ENCODE measurements at regions not wholly inside any gene's neighbourhood (a gene's known extent, or its start where the extent isn't known, plus 50 kb on each side); places are given as distances from the start of the nearest gene placed in this dataset.

DNA sequence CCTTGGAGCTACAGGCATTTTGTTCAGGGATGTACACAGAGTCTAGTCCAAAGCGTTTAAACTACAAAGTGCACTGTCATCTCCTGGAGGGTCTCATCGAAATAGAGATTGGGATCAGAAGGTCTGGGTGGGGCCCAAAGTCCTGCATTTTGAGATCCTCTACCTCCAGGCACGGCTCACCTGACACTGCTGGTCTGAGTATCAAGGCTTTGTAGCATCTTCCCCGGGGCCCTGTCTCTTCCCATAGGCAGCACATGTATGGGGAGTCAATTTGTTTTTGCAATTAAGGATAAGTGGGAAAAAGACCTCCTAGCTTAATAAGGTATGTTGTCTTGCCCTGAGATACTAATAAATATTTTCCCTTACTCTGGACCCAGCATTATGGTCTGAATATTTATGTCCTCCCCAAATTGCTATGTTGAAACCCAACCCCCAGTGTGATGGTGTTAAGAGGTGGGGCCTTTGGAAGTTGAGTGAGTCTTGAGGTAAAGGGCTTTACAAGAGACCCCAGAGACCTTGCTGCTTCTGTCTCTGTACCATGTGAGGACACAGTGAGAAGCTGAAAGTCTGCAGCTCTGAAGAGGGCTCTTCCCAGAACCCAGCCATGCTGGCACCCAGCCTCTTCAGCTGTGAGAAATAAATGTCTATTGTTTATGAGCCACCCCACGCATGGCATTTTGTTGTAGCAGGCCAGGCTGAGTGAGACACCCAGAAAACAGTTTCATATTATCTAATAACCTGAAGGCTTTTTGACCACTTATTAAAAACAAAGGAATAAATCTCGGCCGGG lies 258.7 kb upstream of the HS6ST1 start:
- H3K4me2 ChIP-seq = no peak overlapping the region
- intact Hi-C loops (cut with micrococcal nuclease; ENCODE audit: unreplicated experiment) = no loop called here
- H3K4me1 ChIP-seq (replicated peaks; ENCODE audit: insufficient read depth) = peaks cover 4% of the 10 kb centered on the region; the same call in 1 of the 2 replicates
- H3K79me2 ChIP-seq (ENCODE audit: low read depth) = no peaks in the 10 kb centered on the region
- no peaks in the 10 kb centered on the region for H3K9me2 ChIP-seq (ENCODE audit: insufficient read depth)
- no peak overlapping the region for H3K27ac ChIP-seq
- CTCF ChIA-PET = no interaction called here
- no peak for DNase-seq
- H3K9me3 ChIP-seq (ENCODE audit: insufficient read depth, low read depth) = no peaks in the 10 kb centered on the region
- H4K20me1 ChIP-seq (ENCODE audit: insufficient read depth) = no peaks in the 10 kb centered on the region
- TF ChIP-seq EZH2 (IDR thresholded peaks at IDR 0.05; ENCODE audit: low read depth) = no peak
- TF ChIP-seq, protein P1, sequence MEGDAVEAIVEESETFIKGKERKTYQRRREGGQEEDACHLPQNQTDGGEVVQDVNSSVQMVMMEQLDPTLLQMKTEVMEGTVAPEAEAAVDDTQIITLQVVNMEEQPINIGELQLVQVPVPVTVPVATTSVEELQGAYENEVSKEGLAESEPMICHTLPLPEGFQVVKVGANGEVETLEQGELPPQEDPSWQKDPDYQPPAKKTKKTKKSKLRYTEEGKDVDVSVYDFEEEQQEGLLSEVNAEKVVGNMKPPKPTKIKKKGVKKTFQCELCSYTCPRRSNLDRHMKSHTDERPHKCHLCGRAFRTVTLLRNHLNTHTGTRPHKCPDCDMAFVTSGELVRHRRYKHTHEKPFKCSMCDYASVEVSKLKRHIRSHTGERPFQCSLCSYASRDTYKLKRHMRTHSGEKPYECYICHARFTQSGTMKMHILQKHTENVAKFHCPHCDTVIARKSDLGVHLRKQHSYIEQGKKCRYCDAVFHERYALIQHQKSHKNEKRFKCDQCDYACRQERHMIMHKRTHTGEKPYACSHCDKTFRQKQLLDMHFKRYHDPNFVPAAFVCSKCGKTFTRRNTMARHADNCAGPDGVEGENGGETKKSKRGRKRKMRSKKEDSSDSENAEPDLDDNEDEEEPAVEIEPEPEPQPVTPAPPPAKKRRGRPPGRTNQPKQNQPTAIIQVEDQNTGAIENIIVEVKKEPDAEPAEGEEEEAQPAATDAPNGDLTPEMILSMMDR (conservative IDR thresholded peaks at IDR 0.05) = no peak
- POLR2A ChIA-PET (ENCODE audit: unreplicated experiment) = no interaction called here
- no TSS peak for BruUV-seq (replicated peaks)
- peaks cover 5% of the 10 kb centered on the region; the same call in 1 of the 2 replicates for H3K27me3 ChIP-seq (ENCODE audit: insufficient read depth, low read depth)
- no peak overlapping the region for H2AFZ ChIP-seq
- H3F3A ChIP-seq (ENCODE audit: insufficient read depth, low read depth) = no peaks in the 10 kb centered on the region
- no peaks in the 10 kb centered on the region for H3K36me3 ChIP-seq (ENCODE audit: low read depth)
- no peak overlapping the region for H3K4me3 ChIP-seq

DNA sequence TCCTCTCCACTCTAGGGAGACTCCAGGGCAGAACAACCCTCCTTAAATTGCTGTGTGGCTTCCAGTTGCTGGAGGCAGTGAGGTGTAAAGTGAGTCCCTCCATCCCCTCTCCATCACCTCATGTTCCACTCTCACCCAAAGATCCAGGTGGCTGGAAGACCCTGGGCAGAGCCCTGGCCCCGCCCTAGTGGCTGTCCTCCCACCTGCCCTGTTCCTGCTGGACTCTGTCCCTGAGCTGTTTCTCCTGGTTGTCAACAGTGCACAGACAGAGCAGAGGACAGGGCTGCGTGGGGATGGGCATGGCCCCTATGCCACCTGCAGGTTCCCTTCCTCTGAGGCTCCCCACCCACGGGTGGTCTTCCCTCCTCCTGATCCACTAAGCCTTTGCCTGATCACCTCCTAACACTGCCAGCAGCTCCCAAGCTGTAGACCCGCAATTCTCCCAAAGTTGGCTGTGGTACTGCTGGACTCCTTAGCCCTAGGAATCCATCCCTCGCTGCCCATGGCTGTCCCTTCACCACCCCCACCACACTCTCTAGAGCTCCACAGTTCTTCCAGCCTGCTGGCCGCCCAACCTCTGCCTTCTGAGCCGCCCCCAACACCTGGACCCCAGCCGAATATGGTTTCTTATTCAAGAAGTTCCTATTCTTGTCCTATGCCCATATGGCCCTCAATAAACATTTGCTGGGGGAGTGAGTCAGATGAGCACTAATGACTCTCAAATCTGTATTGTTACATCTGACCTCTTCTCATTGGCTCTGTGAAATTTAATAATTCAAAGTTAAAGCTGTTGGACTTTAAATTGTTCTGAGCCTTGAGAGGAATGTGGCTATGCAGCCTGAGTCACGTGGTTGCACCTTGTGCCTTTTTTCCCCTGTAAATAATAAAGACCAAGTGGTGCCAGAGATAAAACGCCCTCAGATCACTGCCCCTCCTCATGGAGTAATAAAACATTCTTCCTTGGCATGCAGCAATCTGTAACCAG lies 260.0 kb upstream of the HS6ST1 start:
- no peak overlapping the region for H3K4me2 ChIP-seq
- ChIA-PET CTCF (no interaction called here), POLR2A (ENCODE audit: unreplicated experiment) (interaction anchor here (0.7 kb wide), 1 partner anchor 389 kb away, joined by 5 read pairs; no protein-coding TSS in a partner anchor)
- H3K9me2 ChIP-seq (ENCODE audit: insufficient read depth) = no peaks in the 10 kb centered on the region
- no peaks in the 10 kb centered on the region for H4K20me1 ChIP-seq (ENCODE audit: insufficient read depth)
- H3K4me1 ChIP-seq (replicated peaks; ENCODE audit: insufficient read depth) = peaks cover 4% of the 10 kb centered on the region; the same call in 1 of the 2 replicates
- H3K9me3 ChIP-seq (ENCODE audit: insufficient read depth, low read depth) = no peaks in the 10 kb centered on the region
- no peak overlapping the region for H3K4me3 ChIP-seq
- TF ChIP-seq, protein P1 (conservative IDR thresholded peaks at IDR 0.05) = no peak
- TF ChIP-seq EZH2 (IDR thresholded peaks at IDR 0.05; ENCODE audit: low read depth) = no peak
- DNase-seq = no peak
- BruUV-seq (replicated peaks) = no TSS peak
- no peak overlapping the region for H3K27ac ChIP-seq
- H2AFZ ChIP-seq = no peak overlapping the region
- no peaks in the 10 kb centered on the region for H3F3A ChIP-seq (ENCODE audit: insufficient read depth, low read depth)
- H3K36me3 ChIP-seq (ENCODE audit: low read depth) = no peaks in the 10 kb centered on the region
- intact Hi-C loops (cut with micrococcal nuclease; ENCODE audit: unreplicated experiment) = no loop called here
- H3K79me2 ChIP-seq (ENCODE audit: low read depth) = no peaks in the 10 kb centered on the region
- 0 out of 2 replicates have a peak, but pooled peaks cover 5% of the 10 kb centered on the region for H3K27me3 ChIP-seq (ENCODE audit: insufficient read depth, low read depth)

DNA sequence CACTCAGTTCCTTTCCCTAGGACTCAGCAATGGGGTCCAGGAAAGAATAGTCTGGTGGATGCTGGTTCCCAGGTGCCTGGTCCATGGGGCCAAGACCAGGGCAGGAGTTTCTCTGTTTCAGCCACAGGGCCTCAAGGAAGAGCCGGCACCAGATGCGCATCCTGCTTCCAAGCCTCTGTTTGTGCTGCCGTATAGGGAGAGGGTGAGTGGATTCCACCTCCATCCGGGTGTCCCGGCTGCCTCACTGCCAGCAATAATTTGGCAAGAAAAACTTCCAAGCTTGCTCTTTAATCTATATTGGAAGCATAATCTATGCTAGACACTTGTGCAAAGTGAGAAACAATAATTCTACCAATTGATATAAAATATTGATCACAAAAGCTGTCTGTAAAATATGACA lies 261.2 kb upstream of the HS6ST1 start:
- Histone ChIP-seq H3K27ac (no peak overlapping the region), H3K4me3 (no peak overlapping the region), H3K79me2 (ENCODE audit: low read depth) (no peaks in the 10 kb centered on the region), H3K36me3 (ENCODE audit: low read depth) (no peaks in the 10 kb centered on the region), H4K20me1 (ENCODE audit: insufficient read depth) (no peaks in the 10 kb centered on the region), H3K4me2 (no peak overlapping the region), H3K9me2 (ENCODE audit: insufficient read depth) (no peaks in the 10 kb centered on the region), H3K27me3 (ENCODE audit: insufficient read depth, low read depth) (no peaks in the 10 kb centered on the region), H2AFZ (no peak overlapping the region), H3K4me1 (replicated peaks; ENCODE audit: insufficient read depth) (peaks cover 4% of the 10 kb centered on the region; the same call in 1 of the 2 replicates), H3K9me3 (ENCODE audit: insufficient read depth, low read depth) (peaks cover 7% of the 10 kb centered on the region), H3F3A (ENCODE audit: insufficient read depth, low read depth) (no peaks in the 10 kb centered on the region; the same call in 1 of the 2 replicates)
- ChIA-PET POLR2A (ENCODE audit: unreplicated experiment) (no interaction called here), CTCF (no interaction called here)
- no TSS peak for BruUV-seq (replicated peaks)
- TF ChIP-seq, protein P1 (conservative IDR thresholded peaks at IDR 0.05) = no peak
- TF ChIP-seq EZH2 (IDR thresholded peaks at IDR 0.05; ENCODE audit: low read depth) = no peak
- intact Hi-C loops (cut with micrococcal nuclease; ENCODE audit: unreplicated experiment) = no loop called here
- no peak for DNase-seq
